PFSK-1 (cell line): ENCODE measurements at regions not wholly inside any gene's neighbourhood (a gene's known extent, or its start where the extent isn't known, plus 50 kb on each side); places are given as distances from the start of the nearest gene placed in this dataset.

Experiments
- FOXP2 ChIP-seq: optimal IDR thresholded peaks from 2 replicates; pipeline ENCODE3; 2011; ENCODE audit warnings: borderline replicate concordance, control low read depth, inconsistent platforms; ENCODE audit not compliant: insufficient read depth; ENCODE audit errors: extremely low read length, extremely low read depth
- POLR2AphosphoS5 ChIP-seq: IDR thresholded peaks from 2 replicates; pipeline ENCODE4 v1.6.1; 2012; ENCODE audit warnings: low read depth, mild to moderate bottlenecking, control low read depth, low read length, moderate library complexity
- REST ChIP-seq, 2 experiments: IDR thresholded peaks; 2 replicates each; pipeline versions ENCODE4 v1.6.1 to v1.8.0; 2011 to 2012; ENCODE audit warnings: low read depth in 2 of 2, low read length in 2 of 2, control low read depth in 1 of 2, inconsistent platforms in 1 of 2, mild to moderate bottlenecking in 1 of 2, moderate library complexity in 1 of 2; ENCODE audit not compliant: insufficient read depth in 1 of 2
- SIN3A ChIP-seq: IDR thresholded peaks from 2 replicates; pipeline ENCODE4 v1.6.1; 2012; ENCODE audit warnings: mild to moderate bottlenecking, low read length, moderate library complexity, borderline replicate concordance; ENCODE audit not compliant: insufficient read depth
- TAF1 ChIP-seq: IDR thresholded peaks from 2 replicates; pipeline ENCODE4 v1.6.1; 2012; ENCODE audit warnings: low read length, control low read depth, borderline replicate concordance; ENCODE audit not compliant: insufficient read depth

DNA sequence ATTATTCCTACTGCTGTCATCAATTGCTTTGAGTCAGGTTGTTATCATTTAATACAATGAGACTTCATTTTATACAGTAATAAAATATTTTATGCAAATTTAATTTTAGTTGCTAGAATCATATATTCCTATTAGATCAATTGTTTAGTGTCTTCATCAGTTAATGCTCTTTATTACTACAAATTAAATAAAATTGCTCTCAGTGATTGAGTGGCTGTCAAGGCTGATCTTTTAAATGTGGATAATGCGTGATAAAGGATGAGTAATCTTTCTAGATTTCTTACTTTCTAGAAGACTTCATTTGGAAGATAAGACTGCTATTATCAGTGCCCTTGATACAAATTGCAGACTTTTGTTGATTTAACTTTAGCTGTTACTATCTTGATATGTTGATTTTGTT is 59.6 kb upstream of the CDH2 start:
- no peak for TF ChIP-seq SIN3A
- no peak for TF ChIP-seq FOXP2
- no peak for TF ChIP-seq TAF1
- no peak for TF ChIP-seq POLR2AphosphoS5
- no peak for TF ChIP-seq REST (IDR thresholded peaks at IDR 0.05; ENCODE audit: insufficient read depth in 1 of 2, low read depth in 2 of 2, low read length in 2 of 2)
